Fibroblast of peridontal ligament (primary cell): ENCODE measurements at regions not wholly inside any gene's neighbourhood (a gene's known extent, or its start where the extent isn't known, plus 50 kb on each side); places are given as distances from the start of the nearest gene placed in this dataset.

ENCODE experiments used
- DNase-seq: peaks from one replicate; pipeline ENCODE4 v3.0.0-alpha.2; 2010; ENCODE audit errors: extremely low read depth

GRCh38 chr3:164572436-164572835, 505.9 kb downstream of the SI start:
- no peak for DNase-seq

- DNase-seq: no peak
Measured at GRCh38 chr3:164550857-164551256, 527.4 kb downstream of the SI start.

DNA sequence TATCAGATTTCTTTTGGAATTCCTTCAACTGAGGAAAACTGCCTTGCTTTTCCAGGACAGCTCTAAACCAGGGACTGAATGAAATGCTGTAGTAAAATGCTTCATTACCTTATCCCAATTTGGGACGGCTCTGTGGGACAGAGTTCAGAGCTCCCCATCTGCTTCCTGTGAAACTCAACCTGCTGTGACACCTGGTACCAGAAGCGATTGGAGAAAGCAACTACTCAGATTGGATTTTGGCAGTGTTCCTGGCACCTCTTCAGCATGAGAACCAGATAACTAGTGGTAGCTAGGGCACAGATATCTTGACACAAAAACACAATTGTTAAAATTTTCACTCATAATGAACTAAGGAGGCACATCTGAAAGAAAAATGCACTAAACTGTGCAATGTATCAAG, 539.1 kb downstream of the SI start:
- no peak for DNase-seq

GRCh38 chr3:164537485-164537884, 540.8 kb downstream of the SI start:
- DNase-seq: no peak

- DNase-seq: no peak
Measured at GRCh38 chr3:164533275-164533674, 545.0 kb downstream of the SI start.

GRCh38 chr3:164526250-164526649, 552.0 kb downstream of the SI start:
- no peak for DNase-seq

DNA sequence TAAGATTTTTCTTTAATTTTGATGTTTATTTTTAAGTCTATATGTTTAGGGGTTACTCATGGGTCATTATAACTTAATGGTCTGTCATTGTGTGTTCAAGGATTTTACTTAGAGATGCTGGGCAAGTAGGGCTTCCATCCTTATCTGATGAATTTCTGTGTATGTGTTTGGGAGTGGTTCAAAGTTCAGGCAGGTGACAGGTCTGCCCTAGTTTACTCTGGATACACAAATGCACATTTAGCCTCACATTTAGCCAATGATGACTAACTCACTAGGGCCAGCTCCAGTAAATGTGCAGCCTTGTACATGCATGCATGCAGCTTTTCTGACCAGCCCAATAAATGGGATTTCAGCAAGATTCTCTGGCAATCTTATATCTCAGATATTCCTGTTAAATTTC, 554.1 kb downstream of the SI start:
- no peak for DNase-seq

GRCh38 chr3:164522073-164522763, 556.1 kb downstream of the SI start:
- DNase-seq: no peak

GRCh38 chr3:164521644-164522043, 556.7 kb downstream of the SI start:
- no peak for DNase-seq

DNA sequence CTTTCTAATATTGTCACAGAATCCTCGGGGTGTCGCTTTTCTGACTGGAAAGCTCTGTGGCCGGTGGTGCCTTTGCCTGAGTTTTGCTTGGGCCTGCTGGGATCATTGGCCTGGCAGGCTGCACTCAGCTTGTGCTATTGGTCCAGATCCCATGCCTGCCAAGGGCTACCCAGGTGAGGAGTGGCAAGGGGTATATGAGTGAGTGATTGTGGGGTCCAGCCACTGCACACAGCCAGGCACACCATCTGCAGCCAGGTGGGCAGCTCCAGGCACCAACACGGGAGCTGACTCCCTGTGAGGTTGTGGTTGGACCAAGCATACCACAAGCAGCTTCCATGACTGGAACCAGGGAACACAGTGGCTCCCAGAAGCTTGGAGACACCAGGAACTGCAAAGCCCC, 557.2 kb downstream of the SI start:
- DNase-seq: no peak

DNA sequence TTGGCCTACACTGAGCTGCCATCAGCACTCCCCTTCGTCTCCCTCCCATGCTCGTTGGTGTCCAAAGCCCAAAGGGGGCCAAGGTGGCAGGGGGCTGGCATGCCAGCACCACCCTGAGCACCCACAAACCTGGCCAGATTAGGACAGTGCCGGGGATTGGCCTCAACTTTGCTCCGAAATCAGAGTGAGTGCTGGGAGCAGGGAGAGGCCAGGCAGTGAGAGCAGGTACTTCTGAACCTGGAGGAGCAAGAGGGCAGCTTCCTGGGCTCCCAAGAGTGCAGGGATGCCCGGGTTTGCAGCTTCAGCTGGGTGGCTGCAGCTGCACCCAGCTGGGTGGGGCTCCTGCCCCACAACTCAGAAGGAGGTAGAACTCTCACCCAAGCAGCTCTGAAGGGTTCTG, 563.0 kb downstream of the SI start:
- DNase-seq: no peak

- no peak for DNase-seq
Measured at GRCh38 chr3:164514576-164514975, 563.7 kb downstream of the SI start.

DNA sequence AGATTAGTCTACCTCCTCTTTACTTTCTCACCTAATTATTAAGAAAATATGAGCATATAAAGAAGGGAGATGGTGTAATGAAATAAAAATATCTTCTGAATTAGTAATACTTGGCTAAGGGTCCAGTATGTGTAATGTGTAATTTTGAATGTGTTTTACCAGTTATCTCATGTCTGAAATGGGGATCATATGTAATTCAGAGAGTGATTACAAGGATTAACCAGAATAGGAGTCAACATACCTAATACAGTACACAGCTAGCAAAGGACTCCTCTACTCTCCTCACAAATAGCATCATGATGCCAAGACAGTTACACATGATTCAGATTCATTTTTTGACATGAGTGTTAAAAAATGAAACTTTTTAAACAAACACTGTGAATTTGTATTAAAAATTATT, 570.4 kb downstream of the SI start:
- DNase-seq: no peak

DNA sequence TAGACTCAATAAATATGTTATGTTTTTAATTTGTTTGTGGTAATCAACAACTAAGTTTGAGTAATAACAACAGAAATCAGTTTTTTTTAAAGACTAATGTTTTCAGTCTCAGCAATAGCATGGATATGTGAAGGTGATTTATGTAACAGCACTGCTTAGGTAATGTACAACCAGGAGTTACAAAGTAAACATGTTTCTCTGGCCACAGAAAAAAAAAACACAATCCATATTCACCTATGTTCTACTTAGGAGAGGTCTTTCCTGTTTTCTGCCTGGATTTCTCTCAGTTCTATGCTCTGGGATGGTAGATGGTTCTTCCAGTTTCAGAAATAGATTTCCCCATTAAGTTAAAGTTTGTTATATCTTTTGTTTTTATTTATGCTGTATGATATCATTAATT, 579.4 kb downstream of the SI start:
- no peak for DNase-seq

DNA sequence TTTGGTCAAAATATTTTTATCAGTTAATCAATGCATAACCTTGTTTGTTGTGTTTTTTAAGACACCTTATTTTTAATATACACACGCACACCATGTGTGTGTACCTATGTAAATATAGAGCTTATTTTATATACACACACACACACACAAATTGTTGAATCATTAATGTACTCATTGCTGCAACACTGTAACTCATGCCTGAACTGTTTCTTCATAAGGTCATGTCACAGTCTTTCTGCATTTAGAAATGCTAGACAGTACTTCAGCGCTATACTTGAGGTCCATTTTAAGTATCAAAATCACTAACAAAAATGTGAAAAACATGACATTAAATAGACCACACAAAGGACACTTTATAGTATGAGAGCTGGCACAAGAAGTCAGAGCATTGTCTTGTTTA, 589.4 kb downstream of the SI start:
- DNase-seq: no peak

DNA sequence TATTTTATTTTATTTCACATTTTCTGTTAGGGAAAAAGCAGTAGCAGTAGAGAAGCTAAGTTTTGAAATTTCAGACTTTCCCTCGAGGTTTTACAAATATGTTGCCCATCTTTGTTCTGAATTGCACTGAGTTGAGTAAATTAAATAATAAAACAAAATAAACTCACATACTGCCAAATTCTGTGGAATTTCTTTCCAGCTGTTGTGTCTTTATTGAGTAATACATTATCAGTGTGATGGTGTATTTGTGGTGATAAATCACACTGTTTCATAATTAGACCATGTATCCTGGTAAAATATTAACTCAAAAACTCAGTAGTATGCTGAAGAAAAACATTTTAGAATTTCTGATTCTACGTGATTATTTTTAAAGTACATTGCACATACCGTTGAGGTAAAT, 592.1 kb downstream of the SI start:
- DNase-seq: no peak

DNA sequence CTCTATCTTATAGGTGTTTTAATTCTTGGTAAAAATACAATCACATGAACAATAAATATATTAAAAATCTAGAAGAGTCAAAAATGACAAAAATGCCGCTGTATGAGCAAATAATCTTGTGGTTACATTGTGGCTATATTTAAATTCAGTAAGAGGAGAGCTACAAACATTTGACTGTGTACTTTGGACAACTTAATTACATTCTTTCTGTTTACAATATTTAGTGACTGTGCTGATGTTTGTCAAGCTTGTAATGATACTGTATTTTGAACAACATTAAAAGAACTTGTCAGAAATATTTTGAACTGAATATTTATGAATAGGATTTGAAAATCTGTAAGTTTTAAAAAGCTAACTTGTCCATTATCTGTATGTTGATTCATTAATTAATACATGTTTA, 598.3 kb downstream of the SI start:
- DNase-seq: no peak

DNA sequence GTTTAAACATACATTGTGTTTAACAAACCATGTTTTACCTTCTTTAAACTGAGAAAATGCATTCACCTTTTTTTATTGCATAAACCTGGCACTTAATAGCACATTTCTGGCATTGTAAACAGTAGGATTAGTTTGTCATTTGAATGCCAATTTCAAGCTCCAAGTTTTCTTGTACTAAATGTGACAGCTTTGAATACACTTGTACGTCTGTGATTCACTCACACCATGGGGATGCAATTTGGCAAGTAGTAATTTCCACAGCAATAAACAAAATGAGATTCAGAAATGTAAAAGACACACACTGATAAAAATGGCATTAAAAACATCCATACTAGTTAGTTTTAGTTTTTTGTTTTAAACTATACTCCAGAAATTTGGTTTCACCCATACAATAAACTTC, 598.9 kb downstream of the SI start:
- no peak for DNase-seq

DNA sequence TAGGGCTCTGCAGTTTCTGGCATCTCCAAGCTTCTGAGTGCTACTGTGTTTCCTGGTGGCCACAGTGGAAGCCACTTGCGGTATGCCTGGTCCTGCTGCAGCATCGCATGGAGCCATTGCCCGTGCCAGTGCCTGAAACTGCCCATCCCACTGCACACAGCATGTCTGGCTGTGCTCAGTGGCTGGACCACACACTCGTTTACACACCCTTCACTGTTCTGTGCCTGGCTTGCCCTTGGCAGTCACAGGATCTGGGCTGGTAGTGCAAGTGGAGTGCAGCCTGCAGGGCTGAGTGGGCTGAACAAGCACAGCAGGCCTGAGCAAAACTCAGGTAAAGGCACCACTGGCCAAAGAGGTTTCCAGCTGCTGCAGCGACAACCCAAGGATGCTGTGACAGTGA, 600.0 kb downstream of the SI start:
- DNase-seq: no peak

- DNase-seq: no peak
Measured at GRCh38 chr3:164477403-164477802, 600.9 kb downstream of the SI start.

DNA sequence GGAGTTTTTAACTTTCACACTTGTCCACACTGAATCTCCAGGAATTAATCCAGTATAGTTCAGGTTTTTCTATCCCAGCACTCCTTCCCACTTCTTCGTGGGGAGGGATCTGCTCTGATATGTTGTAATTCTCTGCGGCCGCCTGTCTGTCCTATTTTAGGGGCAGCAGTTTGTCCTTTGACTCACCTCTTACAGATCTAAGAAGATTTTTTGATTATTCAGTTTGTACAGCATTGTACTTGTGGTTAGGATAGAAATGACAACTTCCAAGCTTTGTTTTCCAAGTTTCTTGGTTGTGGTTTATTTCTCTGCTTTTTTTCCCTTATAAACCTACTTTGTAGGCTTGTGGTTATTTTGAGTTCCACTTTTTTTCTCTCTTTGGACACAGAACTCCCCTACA, 601.7 kb downstream of the SI start:
- DNase-seq: no peak

DNA sequence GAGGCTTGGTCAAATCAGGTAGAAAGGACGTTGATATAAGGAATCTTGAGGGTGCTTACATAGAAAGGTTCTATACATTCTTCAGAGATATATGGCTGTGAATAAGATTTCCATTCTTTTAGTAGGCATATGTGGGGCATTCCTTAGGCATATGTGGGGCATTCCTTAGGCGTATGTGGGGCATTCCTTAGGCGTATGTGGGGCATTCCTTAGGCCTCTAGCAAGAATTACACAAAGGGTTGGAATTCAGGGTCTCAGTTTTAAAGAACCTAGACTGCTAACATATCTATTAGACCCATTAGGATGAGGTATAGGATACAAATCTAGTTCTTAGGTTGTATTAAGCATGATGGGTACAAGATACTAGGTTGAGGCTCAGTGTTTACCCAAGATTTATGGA, 607.8 kb downstream of the SI start:
- no peak for DNase-seq

GRCh38 chr3:164468055-164468454, 610.2 kb downstream of the SI start:
- DNase-seq: no peak

- no peak for DNase-seq
Measured at GRCh38 chr3:164467007-164467406, 611.3 kb downstream of the SI start.
